ENCODE measurements at regions not wholly inside any gene's neighbourhood (a gene's known extent, or its start where the extent isn't known, plus 50 kb on each side); places are given as distances from the start of the nearest gene placed in this dataset.
A peak's percentile ranks its signal among the peaks of the same experiment; 100 is the strongest.

- TF ChIP-seq, protein P1, sequence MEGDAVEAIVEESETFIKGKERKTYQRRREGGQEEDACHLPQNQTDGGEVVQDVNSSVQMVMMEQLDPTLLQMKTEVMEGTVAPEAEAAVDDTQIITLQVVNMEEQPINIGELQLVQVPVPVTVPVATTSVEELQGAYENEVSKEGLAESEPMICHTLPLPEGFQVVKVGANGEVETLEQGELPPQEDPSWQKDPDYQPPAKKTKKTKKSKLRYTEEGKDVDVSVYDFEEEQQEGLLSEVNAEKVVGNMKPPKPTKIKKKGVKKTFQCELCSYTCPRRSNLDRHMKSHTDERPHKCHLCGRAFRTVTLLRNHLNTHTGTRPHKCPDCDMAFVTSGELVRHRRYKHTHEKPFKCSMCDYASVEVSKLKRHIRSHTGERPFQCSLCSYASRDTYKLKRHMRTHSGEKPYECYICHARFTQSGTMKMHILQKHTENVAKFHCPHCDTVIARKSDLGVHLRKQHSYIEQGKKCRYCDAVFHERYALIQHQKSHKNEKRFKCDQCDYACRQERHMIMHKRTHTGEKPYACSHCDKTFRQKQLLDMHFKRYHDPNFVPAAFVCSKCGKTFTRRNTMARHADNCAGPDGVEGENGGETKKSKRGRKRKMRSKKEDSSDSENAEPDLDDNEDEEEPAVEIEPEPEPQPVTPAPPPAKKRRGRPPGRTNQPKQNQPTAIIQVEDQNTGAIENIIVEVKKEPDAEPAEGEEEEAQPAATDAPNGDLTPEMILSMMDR (IDR thresholded peaks at IDR 0.05; ENCODE audit: low read depth, low read length): peak; percentile 79
- no peak overlapping the region for H3K4me3 ChIP-seq (replicated peaks in 1 of 2; ENCODE audit: low read depth in 2 of 2, low read length in 2 of 2)
- DNase-seq (ENCODE audit: low read depth in 2 of 2): peak; percentile 86 to 87
These were observed 74.6 kb downstream of the DMRTA2 start for GRCh38 chr1:50348449-50349241.

- H3K4me3 ChIP-seq (replicated peaks in 1 of 2; ENCODE audit: low read depth in 2 of 2, low read length in 2 of 2): no peak overlapping the region
- TF ChIP-seq, protein P1 (IDR thresholded peaks at IDR 0.05; ENCODE audit: low read depth, low read length): no peak
- DNase-seq (ENCODE audit: low read depth in 2 of 2): no peak
These were observed 75.3 kb downstream of the DMRTA2 start for GRCh38 chr1:50347933-50348332.

DNA sequence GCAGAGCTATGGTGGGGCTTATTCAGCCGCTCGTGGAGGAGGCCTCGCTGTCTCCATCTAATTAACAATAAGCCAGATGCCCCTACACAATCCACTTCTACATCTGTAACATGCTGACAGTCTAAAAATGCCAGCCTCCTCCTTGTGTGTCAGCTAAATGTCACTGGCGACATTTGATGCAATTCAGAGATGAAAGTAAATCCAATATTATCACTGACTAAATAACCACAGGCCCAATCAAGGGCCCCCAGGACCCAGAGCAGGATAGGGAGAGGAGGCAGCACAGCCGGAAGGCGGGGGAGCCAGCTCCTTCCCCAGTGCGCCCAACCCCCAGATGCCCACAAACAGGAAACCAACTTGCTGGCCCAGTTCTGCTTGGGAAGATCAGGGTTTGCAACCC, 76.6 kb downstream of the DMRTA2 start:
- no peak for DNase-seq (ENCODE audit: low read depth in 2 of 2)
- H3K4me3 ChIP-seq (replicated peaks in 1 of 2; ENCODE audit: low read depth in 2 of 2, low read length in 2 of 2): no peak overlapping the region
- TF ChIP-seq, protein P1 (IDR thresholded peaks at IDR 0.05; ENCODE audit: low read depth, low read length): no peak

DNA sequence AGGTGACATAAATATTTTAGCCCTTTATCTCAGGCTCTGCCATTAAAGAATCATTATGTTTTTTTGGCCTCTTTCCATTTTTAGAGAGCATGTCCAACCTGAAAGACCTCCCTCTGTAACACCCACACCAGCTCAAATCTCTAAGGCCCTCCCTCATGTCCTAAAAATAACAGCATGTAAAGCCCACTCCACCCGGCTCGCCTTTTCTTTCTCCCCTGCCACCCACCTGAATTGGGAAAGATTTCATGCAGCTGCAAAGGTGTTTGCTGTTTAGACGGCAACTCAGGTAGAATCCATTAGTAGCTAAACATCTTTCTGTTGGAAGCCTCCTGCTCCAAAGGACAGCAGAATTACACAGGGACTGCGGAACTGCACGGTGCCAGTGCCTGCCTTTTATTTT, 79.9 kb downstream of the DMRTA2 start:
- H3K4me3 ChIP-seq (replicated peaks in 1 of 2; ENCODE audit: low read depth in 2 of 2, low read length in 2 of 2): no peak overlapping the region

GRCh38 chr1:50342525-50342924, 80.7 kb downstream of the DMRTA2 start:
- no peak for DNase-seq (ENCODE audit: low read depth in 2 of 2)
- no peak overlapping the region for H3K4me3 ChIP-seq (replicated peaks in 1 of 2; ENCODE audit: low read depth in 2 of 2, low read length in 2 of 2)
- TF ChIP-seq, protein P1 (IDR thresholded peaks at IDR 0.05; ENCODE audit: low read depth, low read length): no peak

More for the DNA sequence above, 79.9 kb downstream of the DMRTA2 start:
- no peak for DNase-seq (ENCODE audit: low read depth in 2 of 2)
- TF ChIP-seq, protein P1 (IDR thresholded peaks at IDR 0.05; ENCODE audit: low read depth, low read length): no peak

DNA sequence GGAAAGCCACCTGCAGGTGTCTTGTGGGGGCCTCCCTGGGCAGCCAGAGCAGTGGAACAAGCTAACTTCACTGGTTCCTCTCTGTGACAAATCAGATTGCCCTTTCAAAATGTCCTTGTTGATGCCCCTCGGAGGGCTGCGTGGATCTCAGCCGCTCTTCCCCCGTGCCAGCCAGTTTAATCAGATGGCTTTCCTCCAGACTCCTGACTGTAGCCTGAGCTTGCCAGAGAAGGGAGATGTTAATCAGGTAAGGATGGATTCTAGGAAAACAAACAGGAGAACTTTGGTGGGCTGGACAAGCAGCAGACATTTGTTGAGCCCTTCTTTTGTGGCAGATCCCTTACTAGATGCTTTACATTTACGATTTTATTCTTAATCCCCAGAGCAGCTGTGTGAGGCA, 88.2 kb downstream of the DMRTA2 start:
- TF ChIP-seq, protein P1 (IDR thresholded peaks at IDR 0.05; ENCODE audit: low read depth, low read length): no peak
- no peak overlapping the region for H3K4me3 ChIP-seq (replicated peaks in 1 of 2; ENCODE audit: low read depth in 2 of 2, low read length in 2 of 2)
- DNase-seq (ENCODE audit: low read depth in 2 of 2): no peak
